Neural progenitor cell (in vitro differentiated cells): ENCODE measurements at regions not wholly inside any gene's neighbourhood (a gene's known extent, or its start where the extent isn't known, plus 50 kb on each side); places are given as distances from the start of the nearest gene placed in this dataset.

Experiments
- CTCF ChIP-seq: fragments of 200-600 bp; sonication (generic); IDR thresholded peaks from 2 replicates; pipeline ENCODE4 v1.5.1; 2017; ENCODE audit warnings: antibody characterized with exemption, mild to moderate bottlenecking
- EZH2 ChIP-seq: fragments of 200-600 bp; sonication (generic); IDR thresholded peaks from 2 replicates; pipeline ENCODE4 v1.6.1; 2017; ENCODE audit warnings: antibody characterized with exemption, mild to moderate bottlenecking, moderate library complexity
- EZH2phosphoT487 ChIP-seq: fragments of 200-600 bp; sonication (generic); IDR thresholded peaks from 2 replicates; pipeline ENCODE4 v1.6.1; 2017; ENCODE audit warnings: antibody characterized with exemption

- TF ChIP-seq CTCF (no peak), EZH2phosphoT487 (no peak), EZH2 (no peak)
Observed at GRCh38 chr1:90135286-90135685, 140.4 kb downstream of the ZNF326 start.
